UCSD-AML1 (cell line): ENCODE measurements at regions not wholly inside any gene's neighbourhood (a gene's known extent, or its start where the extent isn't known, plus 50 kb on each side); places are given as distances from the start of the nearest gene placed in this dataset.
"Not testable (repeated sequence)": the region's sequence is repeated elsewhere in the genome, so short reads cannot be mapped to it uniquely, and the experiment has no call there.

ENCODE experiments used
- DNase-seq: peaks from one replicate; lab custom pipeline; 2025; ENCODE audit not compliant: unreplicated experiment; lab: John Stamatoyannopoulos, UW

GRCh38 chr4:132642016-132642817, 506.9 kb upstream of the PCDH10 start:
- DNase-seq = no peak

DNA sequence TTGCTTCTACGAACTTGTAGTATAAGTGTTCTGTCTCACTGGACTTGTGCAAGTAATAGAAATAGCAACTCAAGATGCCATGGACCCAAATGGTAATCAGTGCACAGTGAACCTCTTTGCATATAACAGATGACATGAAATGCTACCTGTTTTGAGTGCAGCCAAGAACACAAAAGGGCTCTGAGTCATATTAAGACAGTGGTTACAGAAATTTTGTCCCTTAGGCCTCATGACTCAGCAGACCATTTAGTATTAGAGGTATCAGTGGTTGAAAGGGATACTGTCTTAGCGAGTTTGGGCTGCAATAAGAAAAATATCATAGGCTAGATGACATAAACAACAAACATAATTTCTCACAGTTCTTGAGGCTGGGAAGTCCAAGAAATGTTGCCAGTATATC, 502.9 kb upstream of the PCDH10 start:
- DNase-seq = no peak

DNA sequence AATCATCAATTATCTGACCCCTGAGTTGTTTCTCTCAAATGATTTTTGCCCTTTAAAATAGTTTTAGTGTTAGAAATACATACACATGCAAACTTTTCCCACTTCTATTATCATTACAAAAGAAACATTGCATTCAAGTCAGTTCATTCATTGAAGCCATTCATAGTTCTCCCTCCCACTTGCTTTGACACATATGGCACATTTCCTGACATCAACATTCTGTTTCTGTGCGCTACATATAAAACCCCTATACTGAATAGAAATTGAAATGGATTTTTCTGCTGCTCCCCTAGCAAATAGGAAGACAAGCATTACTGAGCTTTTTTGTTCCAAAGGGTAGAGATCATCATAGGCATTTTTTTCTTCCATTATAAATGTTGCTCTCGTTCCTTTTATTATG, 497.9 kb upstream of the PCDH10 start:
- no peak for DNase-seq

DNA sequence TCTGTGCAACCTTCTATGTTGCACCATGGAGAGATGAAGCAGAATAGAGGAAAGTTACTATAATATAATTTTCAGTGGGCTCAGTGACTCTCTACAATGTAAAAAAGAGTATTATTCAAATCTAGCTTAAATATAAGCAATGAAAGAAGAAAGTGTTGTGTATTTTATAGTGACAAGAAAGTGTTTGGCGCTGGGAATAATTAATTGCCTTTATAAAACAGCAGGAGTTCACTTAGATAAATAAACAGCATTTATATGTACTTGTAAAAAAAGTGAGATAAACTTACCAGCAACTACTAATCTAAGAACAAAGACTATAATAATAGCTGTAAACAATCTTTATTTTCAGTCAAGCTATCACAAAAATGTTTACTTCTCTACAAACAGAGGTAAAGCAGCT, 488.9 kb upstream of the PCDH10 start:
- no peak for DNase-seq

- no peak for DNase-seq
These were observed 486.6 kb upstream of the PCDH10 start for GRCh38 chr4:132662456-132662855.

DNA sequence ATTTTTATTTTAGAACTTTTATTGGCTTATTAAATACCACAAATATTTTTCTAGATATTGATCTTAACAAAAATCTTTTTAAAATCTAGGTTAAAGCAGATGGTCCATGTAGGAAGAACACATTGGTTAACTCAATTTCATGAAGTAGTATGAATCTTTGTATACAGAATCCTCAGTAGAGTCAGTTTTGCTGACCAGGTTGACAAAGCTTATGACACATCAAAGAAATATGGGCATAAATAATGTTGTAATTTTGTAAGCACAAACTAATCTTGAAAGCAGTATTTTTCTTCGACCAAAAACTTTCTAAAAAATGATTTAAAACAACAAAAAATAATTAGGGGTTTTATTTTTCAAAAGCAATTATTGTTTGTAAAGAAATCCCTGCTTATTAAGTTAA, 479.3 kb upstream of the PCDH10 start:
- no peak for DNase-seq

DNA sequence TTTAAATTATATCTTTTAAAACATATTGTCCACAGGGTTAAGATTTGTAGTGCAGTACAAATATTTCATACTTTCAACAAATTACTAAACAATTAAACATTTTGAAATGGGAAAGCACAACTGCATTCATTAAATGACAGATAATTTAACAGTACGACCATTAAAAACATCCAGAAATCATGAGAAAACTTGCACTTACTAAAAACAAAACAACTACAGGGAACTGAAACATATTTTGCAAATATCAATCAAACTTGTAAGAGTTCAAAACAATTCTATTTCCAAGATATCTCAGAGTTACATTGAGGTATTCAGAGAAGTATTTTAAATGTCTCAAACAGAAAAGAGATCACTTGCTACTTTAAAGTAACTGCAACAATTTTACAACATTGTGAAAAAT, 478.5 kb upstream of the PCDH10 start:
- no peak for DNase-seq

DNA sequence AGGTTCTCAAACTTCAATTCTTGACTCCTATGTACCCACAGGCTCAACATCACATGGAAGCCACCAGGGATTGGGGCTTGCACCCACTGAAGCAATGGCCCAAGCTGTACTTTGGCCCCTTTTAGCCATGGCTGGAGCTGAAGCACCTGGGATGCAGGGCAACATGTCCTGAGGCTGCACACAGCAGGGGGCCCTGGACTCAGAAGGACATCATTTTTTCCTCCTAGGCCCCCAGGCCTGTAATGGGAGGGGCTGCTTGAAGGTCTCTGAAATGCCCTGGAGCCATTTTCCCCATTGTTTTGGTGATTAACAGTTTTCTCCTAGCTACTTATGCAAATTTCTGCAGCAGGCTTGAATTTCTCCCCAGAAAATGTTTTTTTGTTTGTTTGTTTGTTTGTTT, 465.1 kb upstream of the PCDH10 start:
- no peak for DNase-seq

DNA sequence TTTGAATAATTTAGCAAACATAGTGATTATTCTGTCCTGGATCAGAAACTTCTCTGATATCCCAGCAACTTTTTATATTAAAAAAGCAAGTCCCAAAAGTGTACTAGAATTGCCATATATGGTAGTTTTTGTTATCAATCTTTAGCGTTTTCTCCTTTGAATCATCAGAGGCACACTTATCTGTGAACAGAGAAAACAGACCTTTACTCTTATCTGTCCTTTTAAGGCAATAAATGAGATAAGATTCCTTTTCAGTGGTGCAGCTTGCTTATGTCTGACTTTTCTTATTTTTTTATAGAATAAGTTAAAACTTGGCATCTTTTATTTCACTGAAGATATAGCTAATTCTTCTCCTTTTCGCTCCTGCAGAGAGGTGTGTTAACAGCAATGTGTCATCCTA, 458.1 kb upstream of the PCDH10 start:
- DNase-seq = no peak

DNA sequence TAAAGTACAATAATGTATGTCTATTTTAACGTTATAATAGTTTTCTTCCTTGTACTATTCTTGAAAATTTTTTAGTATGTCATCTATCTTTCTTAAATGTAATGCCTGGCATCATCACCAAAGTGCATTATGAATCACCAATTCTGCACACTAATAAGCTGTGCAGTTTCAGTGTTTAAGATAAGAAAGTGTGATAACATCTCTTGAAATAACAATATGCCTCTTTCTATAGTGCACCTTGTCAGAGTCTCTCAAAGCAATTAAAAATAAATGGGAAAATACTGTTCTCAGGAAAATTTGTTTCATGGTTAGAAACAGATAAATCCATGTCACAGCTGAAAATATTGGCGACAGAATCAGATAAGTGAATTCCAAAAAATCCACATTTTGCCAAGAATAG, 457.4 kb upstream of the PCDH10 start:
- no peak for DNase-seq

DNA sequence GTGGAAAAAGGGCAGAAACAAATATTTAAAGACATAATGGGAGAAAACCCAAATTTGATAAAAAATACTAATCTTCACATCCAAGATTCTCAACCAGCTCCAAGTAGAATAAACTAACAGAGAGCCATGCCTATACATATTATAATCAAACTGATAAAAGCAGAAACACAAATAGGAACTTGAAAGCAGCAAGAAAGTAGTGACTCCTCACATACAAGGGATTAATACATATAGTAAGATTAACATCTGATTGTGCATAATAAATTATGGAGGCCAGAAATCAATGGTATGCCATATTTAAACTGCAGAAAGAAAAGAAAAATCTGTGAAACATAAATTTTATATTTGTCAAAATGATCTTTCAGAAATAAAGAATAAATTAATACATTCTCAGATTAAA, 454.3 kb upstream of the PCDH10 start:
- no peak for DNase-seq

- not testable (repeated sequence) for DNase-seq
These were observed 451.6 kb upstream of the PCDH10 start for GRCh38 chr4:132697505-132697904.

DNA sequence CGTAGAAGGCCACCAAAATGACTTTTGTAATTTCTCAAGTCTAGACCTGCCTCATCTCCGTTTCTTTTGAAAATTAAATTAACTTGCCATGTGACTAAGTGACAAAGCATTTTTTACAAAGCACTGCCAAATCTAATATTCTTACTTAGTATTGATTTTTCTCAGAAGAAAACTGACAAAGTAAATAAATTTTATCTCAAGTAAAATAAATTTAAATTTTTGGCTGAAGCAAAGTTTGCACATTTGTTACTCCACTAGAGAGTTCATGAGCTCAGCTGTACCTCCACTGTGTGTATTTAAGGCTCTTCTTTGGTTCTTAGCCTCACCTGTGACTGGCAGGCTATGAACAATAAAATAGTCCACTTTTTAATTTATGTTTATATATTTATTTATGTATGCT, 441.1 kb upstream of the PCDH10 start:
- DNase-seq = no peak

DNA sequence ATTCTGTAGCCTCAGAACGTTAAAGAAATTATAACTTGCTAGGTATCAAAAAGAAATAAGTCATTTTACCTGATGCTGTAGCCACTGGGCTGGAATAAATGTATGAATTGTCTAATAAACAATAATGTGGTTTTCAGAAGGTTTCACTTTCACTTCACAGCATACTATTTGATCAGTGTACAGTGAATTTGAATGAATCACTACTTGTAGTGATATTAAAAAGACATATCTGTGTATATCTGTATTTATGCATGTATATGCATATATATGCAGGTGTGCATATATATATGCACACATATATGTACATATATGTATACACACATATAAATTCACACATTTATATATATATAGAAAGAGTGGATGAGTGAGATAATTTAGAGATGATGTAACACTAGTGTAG, 440.0 kb upstream of the PCDH10 start:
- DNase-seq = no peak

GRCh38 chr4:132710971-132711370, 438.1 kb upstream of the PCDH10 start:
- DNase-seq = no peak

GRCh38 chr4:132737344-132737743, 411.8 kb upstream of the PCDH10 start:
- DNase-seq = no peak

GRCh38 chr4:132759199-132759780, 389.8 kb upstream of the PCDH10 start:
- DNase-seq = no peak

DNA sequence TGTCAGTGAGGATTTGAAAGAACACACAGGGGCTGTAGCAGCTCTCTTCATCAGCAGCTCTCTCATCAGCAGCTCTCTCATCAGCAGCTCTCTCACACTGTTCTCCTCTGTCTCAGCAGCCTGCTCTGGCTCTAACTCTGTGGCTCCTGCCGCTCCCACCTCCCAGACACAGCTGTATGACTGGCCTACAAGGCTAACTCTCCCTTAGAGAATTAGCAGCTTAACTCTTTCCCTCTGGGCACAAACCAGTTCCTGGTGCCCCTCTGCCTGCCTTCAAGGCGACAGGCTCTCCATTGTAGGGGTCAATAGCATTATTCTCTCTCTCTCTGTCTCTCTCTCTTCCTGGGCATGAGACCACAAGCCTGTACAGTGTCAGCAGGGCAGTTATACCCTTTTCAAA, 385.6 kb upstream of the PCDH10 start:
- no peak for DNase-seq

- DNase-seq = no peak
These were observed 381.2 kb upstream of the PCDH10 start for GRCh38 chr4:132767901-132768300.

- no peak for DNase-seq
These were observed 378.3 kb upstream of the PCDH10 start for GRCh38 chr4:132770776-132771175.

GRCh38 chr4:132792310-132792709, 356.8 kb upstream of the PCDH10 start:
- DNase-seq = no peak

DNA sequence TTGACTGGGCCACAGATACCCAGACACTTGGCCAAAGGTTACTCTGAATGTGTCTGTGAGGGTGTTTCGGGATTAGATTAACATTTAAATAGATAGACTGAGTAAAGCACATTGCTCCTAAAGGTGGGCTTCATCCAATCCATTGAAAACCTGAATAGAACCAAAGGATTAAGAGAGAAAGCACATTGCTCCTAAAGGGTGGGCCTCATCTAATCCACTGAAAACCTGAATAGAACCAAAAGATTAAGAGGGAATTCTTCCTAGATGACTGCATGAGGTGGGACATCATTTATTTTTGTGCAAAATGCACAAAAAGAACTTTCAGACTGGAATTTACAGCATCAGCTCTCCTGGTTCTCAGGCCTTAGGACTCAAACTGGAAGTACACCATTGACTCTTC, 351.2 kb upstream of the PCDH10 start:
- DNase-seq = no peak
